NCI-H2029 (cell line): ENCODE measurements at regions not wholly inside any gene's neighbourhood (a gene's known extent, or its start where the extent isn't known, plus 50 kb on each side); places are given as distances from the start of the nearest gene placed in this dataset.

Source experiments
- DNase-seq: peaks from one replicate; lab custom pipeline; 2025; lab: John Stamatoyannopoulos, UW

- DNase-seq = no peak
These were observed 309.3 kb upstream of the UBE2E2 start for GRCh38 chr3:22893644-22894325.

GRCh38 chr3:22894865-22895264 is 308.3 kb upstream of the UBE2E2 start:
- DNase-seq = no peak

GRCh38 chr3:22895671-22896070 is 307.5 kb upstream of the UBE2E2 start:
- DNase-seq = no peak

GRCh38 chr3:22898558-22898957 is 304.6 kb upstream of the UBE2E2 start:
- no peak for DNase-seq

- DNase-seq = no peak
These were observed 303.7 kb upstream of the UBE2E2 start for GRCh38 chr3:22899441-22899840.

- DNase-seq = no peak
These were observed 302.8 kb upstream of the UBE2E2 start for GRCh38 chr3:22900296-22900695.

- DNase-seq = no peak
These were observed 301.4 kb upstream of the UBE2E2 start for GRCh38 chr3:22901684-22902083.

GRCh38 chr3:22907161-22907780 is 295.9 kb upstream of the UBE2E2 start:
- DNase-seq = no peak

GRCh38 chr3:22907796-22908195 is 295.3 kb upstream of the UBE2E2 start:
- no peak for DNase-seq

GRCh38 chr3:22908989-22909507 is 294.1 kb upstream of the UBE2E2 start:
- no peak for DNase-seq

- no peak for DNase-seq
These were observed 286.2 kb upstream of the UBE2E2 start for GRCh38 chr3:22916933-22917332.

- no peak for DNase-seq
These were observed 283.1 kb upstream of the UBE2E2 start for GRCh38 chr3:22920006-22920405.

- DNase-seq = no peak
These were observed 280.8 kb upstream of the UBE2E2 start for GRCh38 chr3:22922317-22922716.

GRCh38 chr3:22923711-22924110 is 279.4 kb upstream of the UBE2E2 start:
- no peak for DNase-seq

GRCh38 chr3:22928216-22929110 is 274.7 kb upstream of the UBE2E2 start:
- DNase-seq = no peak

- DNase-seq = no peak
These were observed 269.9 kb upstream of the UBE2E2 start for GRCh38 chr3:22933051-22933840.

- DNase-seq = no peak
These were observed 269.3 kb upstream of the UBE2E2 start for GRCh38 chr3:22933841-22934116.

- no peak for DNase-seq
These were observed 268.1 kb upstream of the UBE2E2 start for GRCh38 chr3:22935040-22935439.

GRCh38 chr3:22937536-22937935 is 265.6 kb upstream of the UBE2E2 start:
- no peak for DNase-seq

GRCh38 chr3:22938739-22939138 is 264.4 kb upstream of the UBE2E2 start:
- DNase-seq = no peak

GRCh38 chr3:22939349-22939748 is 263.8 kb upstream of the UBE2E2 start:
- peak; percentile 50 for DNase-seq

GRCh38 chr3:22940285-22940684 is 262.8 kb upstream of the UBE2E2 start:
- DNase-seq = no peak
